Astrocyte of the cerebellum (primary cell): ENCODE measurements at regions not wholly inside any gene's neighbourhood (a gene's known extent, or its start where the extent isn't known, plus 50 kb on each side); places are given as distances from the start of the nearest gene placed in this dataset.

Experiments
- DNase-seq: peaks from one replicate; pipeline ENCODE4 v3.0.0-alpha.2; 2011; ENCODE audit warnings: low read depth
- H3K4me3 ChIP-seq: 2 replicates; pipeline ENCODE4 v1.5.1; 2011; ENCODE audit warnings: mild to moderate bottlenecking, low read depth, low read length, moderate library complexity
- CTCF ChIP-seq: IDR thresholded peaks from 2 replicates; pipeline ENCODE4 v1.5.1; 2012; ENCODE audit warnings: low read length, low read depth, moderate library complexity, mild to moderate bottlenecking; ENCODE audit errors: missing control alignments
- in situ Hi-C: cut with HindIII; loops from 2 replicates; pipeline ENCODE4 v1.10.0; 2017; ENCODE audit warnings: low sequenced_read_pairs

GRCh38 chr1:116826818-116827606, 72.8 kb downstream of the CD2 start:
- DNase-seq, result no peak

GRCh38 chr1:116827607-116828105, 73.4 kb downstream of the CD2 start:
- in situ Hi-C loops, result no loop called here
- no peak for TF ChIP-seq CTCF
- no peak overlapping the region for H3K4me3 ChIP-seq
- DNase-seq, result no peak

More at GRCh38 chr1:116826818-116827606, 72.8 kb downstream of the CD2 start:
- no peak for TF ChIP-seq CTCF
- no peak overlapping the region for H3K4me3 ChIP-seq
- in situ Hi-C loops, result no loop called here

GRCh38 chr1:116832308-116832931, 77.3 kb upstream of the PTGFRN start:
- no peak for TF ChIP-seq CTCF
- no peak for DNase-seq
- H3K4me3 ChIP-seq, result no peak overlapping the region
- in situ Hi-C loops, result no loop called here

- no peak overlapping the region for H3K4me3 ChIP-seq
- in situ Hi-C loops, result no loop called here
- no peak for TF ChIP-seq CTCF
- no peak for DNase-seq
Observed at GRCh38 chr1:116832932-116833578, 76.7 kb upstream of the PTGFRN start.

GRCh38 chr1:116833718-116834117, 76.0 kb upstream of the PTGFRN start:
- TF ChIP-seq CTCF, result no peak
- no peak overlapping the region for H3K4me3 ChIP-seq
- in situ Hi-C loops, result no loop called here
- DNase-seq, result no peak

GRCh38 chr1:116834595-116834994, 75.1 kb upstream of the PTGFRN start:
- H3K4me3 ChIP-seq, result no peak overlapping the region
- TF ChIP-seq CTCF, result no peak
- DNase-seq, result no peak
- in situ Hi-C loops, result no loop called here
